HL-60 (cell line): ENCODE measurements at regions not wholly inside any gene's neighbourhood (a gene's known extent, or its start where the extent isn't known, plus 50 kb on each side); places are given as distances from the start of the nearest gene placed in this dataset.

Source experiments
- DNase-seq, 2 experiments: peaks; one replicate each; pipeline ENCODE4 v3.0.0-alpha.2; 2010 to 2020; ENCODE audit warnings: low read depth in 1 of 2, low spot score in 1 of 2
- H3K27ac ChIP-seq: fragments of 250-450 bp; sonication (Bioruptor Pico); replicated peaks from 2 replicates; pipeline ENCODE4 v1.5.1; 2020; ENCODE audit warnings: mild to moderate bottlenecking, moderate library complexity
- H3K27me3 ChIP-seq: fragments of 250-450 bp; sonication (Bioruptor Pico); 2 replicates; pipeline ENCODE4 v1.5.1; 2021; ENCODE audit warnings: mild to moderate bottlenecking, moderate library complexity; ENCODE audit not compliant: insufficient read depth, poor library complexity, severe bottlenecking
- H3K4me3 ChIP-seq: replicated peaks from 2 replicates; pipeline ENCODE4 v1.5.1; 2011; ENCODE audit warnings: mild to moderate bottlenecking, control low read depth, low read length; ENCODE audit not compliant: insufficient read depth
- CTCF ChIP-seq: IDR thresholded peaks from one replicate; pipeline ENCODE4 v1.5.1; 2011; ENCODE audit warnings: low read length, control low read depth, inconsistent platforms; ENCODE audit not compliant: insufficient read depth
- GABPA ChIP-seq: IDR thresholded peaks from 2 replicates; pipeline ENCODE4 v1.6.1; 2012; ENCODE audit warnings: low read depth
- POLR2AphosphoS5 ChIP-seq: IDR thresholded peaks from 2 replicates; pipeline ENCODE4 v1.6.1; 2012; ENCODE audit warnings: low read depth
- SPI1 ChIP-seq: IDR thresholded peaks from 2 replicates; pipeline ENCODE4 v1.6.1; 2012; ENCODE audit warnings: low read depth, mild to moderate bottlenecking, borderline replicate concordance
- TF ChIP-seq, protein P1 (sequence below): IDR thresholded peaks from 2 replicates; pipeline ENCODE4 v1.6.1; 2012; ENCODE audit warnings: low read depth; ENCODE audit not compliant: insufficient replicate concordance

- peak in 1 of 2 experiments; percentile 65 for DNase-seq
- Histone ChIP-seq H3K27ac (peak overlapping the region; percentile 52), H3K4me3 (no peak overlapping the region), H3K27me3 (no peaks in the 10 kb centered on the region)
- no peak for TF ChIP-seq CTCF
- TF ChIP-seq SPI1 = no peak
- no peak for TF ChIP-seq POLR2AphosphoS5
- TF ChIP-seq GABPA = no peak
- TF ChIP-seq, protein P1, sequence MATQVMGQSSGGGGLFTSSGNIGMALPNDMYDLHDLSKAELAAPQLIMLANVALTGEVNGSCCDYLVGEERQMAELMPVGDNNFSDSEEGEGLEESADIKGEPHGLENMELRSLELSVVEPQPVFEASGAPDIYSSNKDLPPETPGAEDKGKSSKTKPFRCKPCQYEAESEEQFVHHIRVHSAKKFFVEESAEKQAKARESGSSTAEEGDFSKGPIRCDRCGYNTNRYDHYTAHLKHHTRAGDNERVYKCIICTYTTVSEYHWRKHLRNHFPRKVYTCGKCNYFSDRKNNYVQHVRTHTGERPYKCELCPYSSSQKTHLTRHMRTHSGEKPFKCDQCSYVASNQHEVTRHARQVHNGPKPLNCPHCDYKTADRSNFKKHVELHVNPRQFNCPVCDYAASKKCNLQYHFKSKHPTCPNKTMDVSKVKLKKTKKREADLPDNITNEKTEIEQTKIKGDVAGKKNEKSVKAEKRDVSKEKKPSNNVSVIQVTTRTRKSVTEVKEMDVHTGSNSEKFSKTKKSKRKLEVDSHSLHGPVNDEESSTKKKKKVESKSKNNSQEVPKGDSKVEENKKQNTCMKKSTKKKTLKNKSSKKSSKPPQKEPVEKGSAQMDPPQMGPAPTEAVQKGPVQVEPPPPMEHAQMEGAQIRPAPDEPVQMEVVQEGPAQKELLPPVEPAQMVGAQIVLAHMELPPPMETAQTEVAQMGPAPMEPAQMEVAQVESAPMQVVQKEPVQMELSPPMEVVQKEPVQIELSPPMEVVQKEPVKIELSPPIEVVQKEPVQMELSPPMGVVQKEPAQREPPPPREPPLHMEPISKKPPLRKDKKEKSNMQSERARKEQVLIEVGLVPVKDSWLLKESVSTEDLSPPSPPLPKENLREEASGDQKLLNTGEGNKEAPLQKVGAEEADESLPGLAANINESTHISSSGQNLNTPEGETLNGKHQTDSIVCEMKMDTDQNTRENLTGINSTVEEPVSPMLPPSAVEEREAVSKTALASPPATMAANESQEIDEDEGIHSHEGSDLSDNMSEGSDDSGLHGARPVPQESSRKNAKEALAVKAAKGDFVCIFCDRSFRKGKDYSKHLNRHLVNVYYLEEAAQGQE = no peak
These were observed 116.7 kb upstream of the PITX1 start for GRCh38 chr5:135150767-135151166.

DNA sequence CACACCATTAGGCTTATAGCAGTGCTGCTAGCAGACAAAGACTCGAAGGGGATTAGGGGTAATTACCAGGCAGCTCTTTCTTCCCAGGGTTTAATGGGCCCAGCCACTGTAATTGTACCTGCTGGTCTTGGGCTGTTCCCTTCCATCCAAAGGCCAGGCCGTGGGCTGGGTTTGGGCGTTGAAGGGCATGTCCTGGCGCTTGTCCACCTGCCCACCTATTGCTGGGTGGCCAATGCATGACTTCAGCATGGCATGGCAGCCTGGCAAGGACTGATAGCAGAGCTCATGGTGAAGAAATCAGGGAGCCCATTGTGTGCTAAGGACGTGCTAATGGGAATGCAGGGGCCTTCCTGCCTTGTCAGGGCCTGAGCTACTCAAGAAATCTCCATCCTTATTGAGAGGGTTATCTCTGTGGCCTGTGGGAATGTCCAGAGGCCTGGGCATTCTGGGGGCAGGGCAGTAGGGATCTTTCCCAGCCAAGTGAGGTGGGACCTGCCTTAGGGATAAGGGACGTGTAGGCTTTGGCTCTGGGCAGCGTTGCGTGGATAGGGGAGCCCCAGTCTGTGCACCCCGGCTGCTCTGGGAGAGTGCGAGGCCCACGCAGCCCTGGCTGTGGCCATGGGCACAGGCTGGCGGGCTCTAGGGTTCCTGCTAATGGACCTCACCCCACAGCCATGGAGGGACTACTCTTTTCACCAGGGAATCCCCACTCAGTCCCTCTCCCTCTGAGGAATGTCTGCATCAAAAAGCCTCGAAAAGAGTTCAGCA is 116.1 kb upstream of the PITX1 start:
- no peak for DNase-seq
- TF ChIP-seq, protein P1 = no peak
- no peak for TF ChIP-seq GABPA
- no peak for TF ChIP-seq SPI1
- no peak for TF ChIP-seq POLR2AphosphoS5
- peak overlapping the region; percentile 52; the same call in 1 of the 2 replicates for H3K27ac ChIP-seq

GRCh38 chr5:135149229-135149955 is 115.4 kb upstream of the PITX1 start:
- no peaks in the 10 kb centered on the region for H3K27me3 ChIP-seq
- no peak for TF ChIP-seq POLR2AphosphoS5
- peak overlapping the region; percentile 52; the same call in 1 of the 2 replicates for H3K27ac ChIP-seq
- DNase-seq = no peak
- H3K4me3 ChIP-seq = no peak overlapping the region

More for the DNA sequence above, 116.1 kb upstream of the PITX1 start:
- Histone ChIP-seq H3K27me3 (no peaks in the 10 kb centered on the region), H3K4me3 (no peak overlapping the region)

DNA sequence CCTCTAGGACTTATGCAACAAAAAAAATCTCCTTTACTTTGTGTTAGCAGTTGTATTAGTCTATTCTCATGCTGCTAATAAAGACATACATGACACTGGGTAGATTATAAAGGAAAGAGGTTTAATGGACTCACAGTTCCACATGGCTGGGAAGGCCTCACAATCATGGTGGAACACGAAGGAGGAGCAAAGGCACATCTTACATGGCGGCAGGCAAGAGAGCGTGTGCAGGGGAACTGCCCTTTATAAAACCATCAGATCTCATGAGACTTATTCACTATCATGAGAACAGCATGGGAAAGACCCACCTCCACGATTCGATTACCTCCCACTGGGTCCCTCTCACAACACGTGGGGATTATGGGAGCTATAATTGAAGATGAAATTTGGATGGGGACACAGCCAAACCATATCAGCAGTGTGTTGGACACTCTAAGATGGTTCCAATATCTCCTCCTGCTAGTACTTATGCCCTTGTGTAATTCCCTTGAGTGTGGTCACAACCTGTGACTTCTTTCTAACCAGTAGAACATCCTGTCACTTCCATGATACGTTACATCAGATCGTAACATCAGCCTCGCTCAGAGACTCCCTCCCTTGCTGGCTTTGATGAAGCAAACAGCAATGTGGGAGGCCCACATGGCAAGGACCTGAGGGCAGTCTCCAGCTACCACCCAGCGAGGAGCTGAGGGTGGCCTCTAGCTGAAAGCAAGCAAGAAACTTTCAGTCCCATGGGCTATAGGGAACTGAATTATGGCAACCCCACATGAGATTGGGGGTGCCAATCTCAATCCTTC is 113.5 kb upstream of the PITX1 start:
- DNase-seq = peak in 1 of 2 experiments; percentile 55
- TF ChIP-seq, protein P1 = no peak
- TF ChIP-seq CTCF (no peak), POLR2AphosphoS5 (no peak), SPI1 (no peak), GABPA (no peak)
- Histone ChIP-seq H3K27me3 (no peaks in the 10 kb centered on the region), H3K4me3 (no peak overlapping the region), H3K27ac (peak overlapping the region; percentile 46; the same call in 1 of the 2 replicates)
